ENCODE measurements at regions not wholly inside any gene's neighbourhood (a gene's known extent, or its start where the extent isn't known, plus 50 kb on each side); places are given as distances from the start of the nearest gene placed in this dataset.

DNA sequence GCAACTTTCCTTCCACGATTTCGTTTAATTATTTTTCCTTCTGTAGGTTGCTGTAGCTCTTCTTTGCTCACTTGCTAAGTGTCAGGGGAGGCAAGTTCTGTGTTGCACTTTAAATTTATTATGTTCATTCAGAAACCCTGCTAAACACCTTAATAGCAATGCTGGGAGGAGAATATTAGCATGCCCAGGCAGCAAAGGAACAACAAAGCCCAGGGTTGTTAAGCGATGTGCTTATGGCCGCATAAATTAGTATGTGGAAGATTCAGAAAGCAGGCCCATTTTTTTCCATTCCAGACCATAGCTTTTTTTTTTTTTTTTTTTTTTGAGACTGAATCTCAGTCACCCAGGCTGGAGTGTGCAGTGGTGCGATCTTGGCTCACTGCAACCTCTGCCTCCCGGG lies 151.3 kb downstream of the BACH1 start:
- TF ChIP-seq, protein P1, sequence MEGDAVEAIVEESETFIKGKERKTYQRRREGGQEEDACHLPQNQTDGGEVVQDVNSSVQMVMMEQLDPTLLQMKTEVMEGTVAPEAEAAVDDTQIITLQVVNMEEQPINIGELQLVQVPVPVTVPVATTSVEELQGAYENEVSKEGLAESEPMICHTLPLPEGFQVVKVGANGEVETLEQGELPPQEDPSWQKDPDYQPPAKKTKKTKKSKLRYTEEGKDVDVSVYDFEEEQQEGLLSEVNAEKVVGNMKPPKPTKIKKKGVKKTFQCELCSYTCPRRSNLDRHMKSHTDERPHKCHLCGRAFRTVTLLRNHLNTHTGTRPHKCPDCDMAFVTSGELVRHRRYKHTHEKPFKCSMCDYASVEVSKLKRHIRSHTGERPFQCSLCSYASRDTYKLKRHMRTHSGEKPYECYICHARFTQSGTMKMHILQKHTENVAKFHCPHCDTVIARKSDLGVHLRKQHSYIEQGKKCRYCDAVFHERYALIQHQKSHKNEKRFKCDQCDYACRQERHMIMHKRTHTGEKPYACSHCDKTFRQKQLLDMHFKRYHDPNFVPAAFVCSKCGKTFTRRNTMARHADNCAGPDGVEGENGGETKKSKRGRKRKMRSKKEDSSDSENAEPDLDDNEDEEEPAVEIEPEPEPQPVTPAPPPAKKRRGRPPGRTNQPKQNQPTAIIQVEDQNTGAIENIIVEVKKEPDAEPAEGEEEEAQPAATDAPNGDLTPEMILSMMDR (optimal IDR thresholded peaks at IDR 0.05 in 1 of 3, IDR thresholded peaks at IDR 0.05 in 1 of 3, conservative IDR thresholded peaks at IDR 0.05 in 1 of 3; ENCODE audit: extremely low read depth in 1 of 3, insufficient read depth in 2 of 3, low read length in 3 of 3), result no peak
- TF ChIP-seq EZH2 (IDR thresholded peaks at IDR 0.05; ENCODE audit: low read length), result no peak
